NCI-H524 treated with DMSO at 0.1 percent for 48 hours (cell line): ENCODE measurements at regions not wholly inside any gene's neighbourhood (a gene's known extent, or its start where the extent isn't known, plus 50 kb on each side); places are given as distances from the start of the nearest gene placed in this dataset.
A peak's percentile ranks its signal among the peaks of the same experiment; 100 is the strongest.

ENCODE experiments used
- DNase-seq: peaks from one replicate; lab custom pipeline; 2025; lab: John Stamatoyannopoulos, UW

DNA sequence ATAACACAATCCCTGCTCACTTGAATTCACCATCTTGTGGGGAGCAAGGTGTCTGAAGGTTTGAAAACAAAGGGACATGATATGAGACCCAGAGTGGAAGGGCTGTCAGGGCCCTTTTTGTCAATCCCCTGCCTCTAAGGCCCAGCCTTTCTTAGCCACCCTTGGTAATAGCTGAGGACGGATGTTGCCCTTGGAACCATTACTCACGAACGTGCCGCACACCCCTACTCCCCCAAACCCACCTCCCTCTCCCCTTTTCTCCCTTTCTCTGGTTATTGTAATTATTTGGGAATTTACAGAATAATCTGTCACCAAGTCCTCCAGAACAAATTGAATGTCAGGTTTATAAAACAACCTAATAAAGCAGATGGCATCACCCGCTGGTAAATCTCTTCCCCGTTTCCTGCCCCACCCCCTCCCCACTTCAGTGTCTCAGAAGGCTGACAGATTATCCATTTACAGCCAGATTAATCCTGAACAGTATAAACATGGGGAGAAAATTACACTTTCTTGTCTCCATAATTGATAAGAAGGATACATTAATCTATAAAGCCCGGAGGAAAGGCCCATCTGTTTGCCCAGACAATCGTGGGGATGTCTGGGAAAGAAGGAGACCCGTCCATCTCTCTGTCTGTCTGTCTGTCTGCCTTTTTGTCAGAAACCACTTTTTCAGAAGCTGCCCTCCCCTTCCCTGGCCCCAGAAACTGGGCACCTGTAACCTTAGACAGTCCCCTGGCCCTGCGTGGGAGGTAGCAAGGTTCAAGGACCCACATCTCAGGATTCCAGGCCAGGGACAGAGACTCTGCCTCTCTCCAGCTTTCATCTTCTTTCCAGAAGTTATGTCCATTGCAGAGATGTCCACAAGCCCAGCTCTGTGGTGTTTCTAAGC, 60.6 kb upstream of the CD34 start:
- DNase-seq: peak; percentile 66

DNA sequence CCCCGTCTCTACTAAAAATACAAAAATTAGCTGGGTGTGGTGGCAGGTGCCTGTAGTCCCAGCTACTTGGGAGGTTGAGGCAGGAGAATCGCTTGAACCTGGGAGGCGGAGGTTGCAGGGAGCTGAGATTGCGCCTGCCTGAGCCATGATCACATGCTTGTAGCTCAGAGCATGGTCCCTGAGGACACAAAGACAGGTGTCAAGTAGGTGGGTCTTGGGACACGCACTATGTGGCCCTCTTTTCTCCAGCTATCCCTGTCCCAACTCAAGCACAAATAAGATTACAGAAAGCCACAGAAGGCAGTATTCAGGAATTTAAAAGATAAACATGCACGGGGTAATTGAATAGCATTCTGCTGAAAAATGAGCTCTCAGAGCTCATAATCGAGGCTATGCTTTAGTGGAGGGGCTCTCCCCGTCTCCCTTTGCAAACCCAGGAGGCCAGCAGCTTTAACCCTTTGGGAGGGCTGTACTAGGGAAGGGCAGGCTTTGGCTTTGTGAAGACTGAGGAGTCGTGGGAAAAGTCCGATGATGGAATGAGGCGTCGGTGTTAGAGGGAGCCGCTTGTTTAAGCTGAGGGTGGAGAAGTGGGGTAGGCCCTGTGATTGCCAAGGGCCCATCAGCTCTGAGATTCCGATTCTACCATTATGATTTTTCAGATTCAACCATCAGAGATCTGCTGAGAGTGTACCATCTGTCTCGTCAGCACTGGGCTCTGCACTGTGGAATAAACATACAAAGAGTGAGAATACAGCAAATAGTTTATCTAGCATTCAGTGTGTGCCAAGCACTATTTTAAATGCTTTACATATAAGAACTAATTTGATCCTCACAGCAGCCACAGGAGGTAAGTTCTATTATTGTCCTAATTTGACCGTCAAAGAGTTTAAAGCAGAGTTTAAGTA, 59.7 kb upstream of the CD34 start:
- no peak for DNase-seq

DNA sequence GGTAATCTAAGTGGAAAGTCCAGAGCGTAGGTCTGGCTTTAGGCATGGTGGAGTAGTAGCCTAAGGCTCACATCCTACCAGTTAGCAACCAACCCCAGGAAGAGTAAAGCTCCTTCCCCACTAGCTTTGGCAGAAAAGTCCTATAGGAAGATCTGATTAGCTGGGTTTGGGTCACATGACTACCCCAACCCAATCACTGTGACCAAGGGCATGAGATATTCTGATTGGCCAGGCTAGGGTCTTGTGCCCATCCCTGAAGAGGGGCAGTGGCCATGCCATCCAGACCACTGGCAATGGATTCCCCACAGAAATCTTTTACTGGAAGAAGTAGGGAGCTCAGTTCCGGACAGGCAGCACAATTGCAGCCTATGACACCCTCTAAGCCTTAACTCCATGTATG, 58.6 kb upstream of the CD34 start:
- DNase-seq: no peak

DNA sequence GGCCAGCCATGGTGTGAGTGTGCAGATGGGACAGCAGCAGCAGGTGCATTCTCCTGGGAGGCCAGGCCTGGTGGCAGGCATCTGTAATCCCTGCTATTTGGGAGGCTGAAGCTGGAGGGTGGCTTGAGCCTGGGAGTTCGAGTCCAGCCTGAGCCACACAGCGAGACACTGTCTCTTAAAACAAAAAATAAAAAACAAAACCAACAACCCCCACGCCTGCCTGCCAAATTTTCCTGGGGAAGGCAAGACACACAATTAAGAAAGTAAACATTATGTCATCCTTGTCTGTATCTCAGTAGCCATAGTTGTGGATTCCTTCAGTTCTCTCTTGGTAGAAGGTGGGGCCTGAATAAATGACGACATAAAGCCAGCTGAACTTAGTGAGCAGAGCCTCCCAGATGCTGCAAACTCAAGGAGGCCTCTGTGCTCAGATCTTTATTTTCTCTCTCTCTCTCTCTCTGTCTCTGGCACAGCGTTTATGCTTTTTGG, 57.6 kb upstream of the CD34 start:
- DNase-seq: no peak

DNA sequence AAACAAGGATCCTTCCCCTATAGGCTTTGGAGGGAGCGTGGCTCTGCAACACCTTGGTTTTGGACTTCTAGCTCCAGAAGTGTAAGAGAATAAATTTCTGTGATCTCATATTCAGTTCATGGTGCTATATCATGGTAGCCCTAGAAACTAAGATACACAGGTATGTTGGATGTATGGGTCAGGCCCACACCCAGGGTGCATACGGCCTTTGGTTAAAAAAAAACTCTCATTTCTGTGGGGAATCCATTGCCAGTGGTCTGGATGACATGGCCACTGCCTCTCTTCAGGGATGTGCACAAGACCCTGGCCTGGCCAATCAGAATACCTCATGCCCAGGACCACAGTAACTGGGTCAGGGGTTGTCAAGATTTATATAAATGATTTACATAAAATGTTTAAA, 56.8 kb upstream of the CD34 start:
- no peak for DNase-seq

DNA sequence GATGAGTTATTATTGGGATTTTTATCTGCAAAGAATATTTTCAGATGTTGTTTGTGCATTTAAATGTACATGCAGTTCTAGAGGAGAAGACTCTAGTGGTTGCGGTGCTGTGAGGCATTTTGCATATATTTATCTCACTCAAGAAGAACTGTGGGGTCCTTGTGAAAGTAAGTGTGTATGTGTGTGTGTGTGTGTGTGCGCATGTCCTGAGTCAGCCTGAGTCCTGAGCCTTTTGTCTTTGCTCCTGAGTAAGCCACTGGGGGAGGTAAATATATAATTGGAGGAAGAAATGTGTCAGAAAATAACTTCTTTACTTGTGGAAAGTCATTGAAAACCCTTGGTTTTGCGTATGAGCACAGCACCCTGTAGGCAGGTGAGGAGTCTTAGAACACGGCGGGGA, 55.6 kb upstream of the CD34 start:
- no peak for DNase-seq

DNA sequence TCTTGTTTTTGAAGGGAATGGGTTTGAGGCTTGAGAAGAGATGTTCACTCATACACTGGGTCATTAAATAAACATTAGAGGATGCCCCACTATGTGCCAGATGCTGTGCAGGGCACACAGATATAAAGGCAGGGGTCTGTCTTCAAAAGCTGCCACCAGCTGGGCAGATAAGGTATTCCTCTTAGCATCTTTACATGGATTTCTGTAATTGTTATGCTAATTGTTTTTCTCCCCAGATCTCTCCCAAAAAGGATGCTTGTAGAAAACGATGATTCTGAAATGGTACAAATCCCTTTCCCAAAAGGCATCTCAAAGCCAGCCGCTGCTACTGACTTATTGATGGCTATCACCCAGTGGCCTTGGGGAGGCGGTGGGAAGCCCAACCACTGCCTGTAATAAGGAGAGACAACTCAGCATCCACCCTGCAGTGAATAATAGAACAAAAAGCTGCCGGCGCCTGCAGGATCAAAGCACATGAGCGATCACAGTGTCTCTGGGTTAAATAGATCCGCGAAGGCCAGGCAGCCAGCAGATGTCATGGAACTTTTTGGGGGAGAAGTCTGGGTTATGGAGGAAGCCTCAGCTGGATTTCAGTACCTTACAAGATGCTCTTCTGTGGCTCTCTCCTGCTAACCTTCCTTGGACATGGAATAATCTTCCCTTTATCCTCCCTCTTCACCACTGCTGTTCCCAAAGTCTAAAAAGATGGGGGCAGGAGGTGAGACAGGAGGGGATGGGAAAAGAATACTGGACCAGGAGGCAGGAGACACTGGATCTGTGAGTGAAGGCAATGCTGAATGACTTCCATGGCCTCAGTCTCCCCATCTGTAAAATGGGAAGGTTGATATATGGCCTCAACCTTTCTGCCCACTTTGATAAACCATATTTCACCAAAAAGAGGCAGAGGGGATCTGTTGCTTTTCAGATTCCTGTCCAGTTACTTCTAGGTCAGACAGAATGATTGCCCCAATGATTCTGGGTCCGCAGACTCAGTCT, 54.8 kb upstream of the CD34 start:
- no peak for DNase-seq

DNA sequence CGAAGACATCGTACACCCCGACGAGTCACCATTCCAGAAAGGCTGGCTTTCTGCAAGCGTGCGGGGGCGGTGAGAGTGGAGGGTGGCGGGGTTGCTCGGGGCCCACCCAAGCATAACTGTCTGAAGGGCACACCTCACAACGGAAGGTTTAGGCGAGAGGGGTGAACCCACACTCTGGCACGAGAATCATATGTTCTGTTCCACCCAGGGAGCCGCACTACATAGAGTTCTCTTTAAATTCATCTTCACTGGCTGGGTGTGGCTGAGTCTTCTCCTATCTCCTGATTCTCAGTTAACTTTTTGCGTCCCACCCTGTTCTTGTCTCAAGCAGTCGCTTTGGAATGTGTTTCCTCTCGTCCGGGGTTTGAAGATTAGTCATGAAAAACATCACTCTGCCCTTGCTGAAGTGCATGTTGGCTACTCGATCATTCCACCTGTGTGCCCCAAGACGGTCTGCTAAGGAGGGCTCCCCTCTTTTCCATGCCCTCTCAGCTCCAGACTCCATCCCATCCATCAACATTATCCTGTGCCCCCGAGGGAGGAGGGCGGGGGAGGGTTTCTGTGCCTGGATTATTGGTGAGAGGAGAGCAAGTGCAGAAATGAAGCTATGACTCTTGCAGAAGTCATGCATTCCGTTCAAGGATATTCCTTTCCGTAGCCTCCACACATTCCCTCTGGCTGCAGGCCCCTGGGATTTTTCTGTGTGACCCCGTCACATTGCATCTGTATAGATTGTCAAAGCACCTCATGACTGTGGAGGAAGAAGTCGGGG, 53.5 kb upstream of the CD34 start:
- DNase-seq: no peak

DNA sequence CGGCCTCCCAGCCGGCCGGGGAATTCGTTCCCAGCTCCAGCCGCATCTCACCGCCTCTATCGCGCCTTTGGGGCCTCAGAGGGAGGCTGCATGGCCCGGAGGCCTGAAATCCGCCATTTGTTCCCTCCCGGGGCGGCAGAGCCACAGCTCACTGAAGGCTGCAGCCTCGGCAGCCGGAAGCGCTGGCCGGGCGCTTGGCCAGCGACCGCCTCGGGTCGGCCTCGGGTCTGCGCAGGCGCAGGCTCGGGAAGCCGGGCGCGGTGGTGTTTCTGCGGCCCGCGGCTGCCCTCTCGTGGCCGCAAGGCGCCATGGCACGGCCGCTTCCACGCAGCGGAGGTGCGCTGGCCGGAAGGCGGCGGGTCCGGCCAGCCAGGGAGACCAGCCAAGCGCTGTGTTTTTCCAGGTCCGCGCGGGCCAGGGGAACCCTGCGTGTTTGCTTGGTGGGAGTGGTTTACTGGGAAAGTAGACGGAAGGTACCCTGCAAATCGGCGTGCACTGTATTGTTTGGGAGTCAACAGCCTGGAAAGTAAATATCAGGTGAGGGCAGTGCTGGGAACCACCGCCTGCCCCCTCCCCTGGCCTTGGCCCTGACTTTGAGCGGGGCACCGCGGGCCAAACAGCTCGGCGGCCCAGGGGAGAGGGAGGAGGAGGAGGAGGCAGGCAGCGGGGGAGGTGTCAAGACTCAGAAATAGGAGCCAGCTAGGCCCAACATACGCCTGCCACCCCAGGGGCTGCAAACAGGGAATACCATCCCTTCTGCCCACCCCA, 52.7 kb upstream of the CD34 start:
- DNase-seq: no peak

DNA sequence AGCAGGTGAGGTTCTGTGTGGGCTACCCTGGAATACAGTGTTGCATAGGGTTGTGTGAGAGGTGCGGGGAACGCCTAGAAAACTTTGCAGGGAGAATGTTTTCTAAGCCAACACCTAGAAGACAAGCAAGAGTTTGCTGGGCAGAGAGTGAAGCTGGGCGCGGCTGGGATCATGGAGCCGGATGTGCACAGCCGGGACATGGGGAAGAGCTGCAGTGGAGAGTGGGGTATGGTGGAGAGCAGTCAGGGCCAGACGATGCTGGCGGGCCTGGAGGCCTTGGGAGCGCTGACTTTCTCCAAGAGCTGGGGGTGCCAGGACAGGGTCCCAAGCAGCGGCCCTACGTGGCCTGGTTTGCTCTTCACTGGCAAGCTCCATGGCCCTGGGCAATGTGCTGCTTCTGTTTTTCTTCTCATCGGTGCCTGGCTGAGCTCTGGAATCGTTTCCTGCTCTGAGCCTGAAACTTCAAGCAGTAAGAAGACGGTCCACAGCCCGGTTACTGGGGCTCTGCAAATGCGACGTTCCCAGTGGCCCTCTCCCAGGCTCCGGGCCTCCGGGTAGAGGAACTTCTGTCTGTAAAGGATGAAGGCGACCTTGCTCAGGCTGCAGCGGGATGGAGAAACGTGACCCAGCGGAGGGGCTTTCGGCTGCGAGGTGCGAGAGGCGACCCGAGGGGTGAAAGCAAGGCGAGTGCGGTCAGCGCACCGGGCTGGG, 51.9 kb upstream of the CD34 start:
- no peak for DNase-seq
